Prostate gland (tissue), 2 donors: ENCODE measurements at regions not wholly inside any gene's neighbourhood (a gene's known extent, or its start where the extent isn't known, plus 50 kb on each side); places are given as distances from the start of the nearest gene placed in this dataset.

ENCODE experiments used
- DNase-seq: peaks from one replicate; pipeline ENCODE4 v3.0.0-alpha.2; 2019; ENCODE audit warnings: low spot score
- H3K27ac ChIP-seq, 2 donors: fragments of 200-600 bp; sonication (generic); 2 replicates each; pipeline ENCODE4 v1.5.1; 2017 to 2019
- H3K27me3 ChIP-seq: fragments of 200-600 bp; sonication (generic); replicated peaks from 2 replicates; pipeline ENCODE4 v1.5.1; 2019; ENCODE audit not compliant: insufficient read depth
- H3K36me3 ChIP-seq, 2 donors: fragments of 200-600 bp; sonication (generic); 1 replicate in 1 of 2; 2 replicates in 1 of 2; pipeline versions ENCODE4 v1.5.1 to v1.8.1; 2017 to 2019
- H3K4me1 ChIP-seq: fragments of 200-600 bp; sonication (generic); replicated peaks from 2 replicates; pipeline ENCODE4 v1.5.1; 2019
- H3K4me3 ChIP-seq, 2 donors: fragments of 200-600 bp; sonication (generic); 2 replicates each; pipeline ENCODE4 v1.5.1; 2017 to 2019
- H3K9me3 ChIP-seq: fragments of 200-600 bp; sonication (generic); 2 replicates; pipeline ENCODE4 v1.5.1; 2017
- CTCF ChIP-seq, 4 experiments: fragments of 200-600 bp in 2 of 4; fragments of 450-650 bp in 2 of 4; sonication (generic) in 2 of 4; IDR thresholded peaks; 1 replicate in 3 of 4; 2 replicates in 1 of 4; pipeline ENCODE4 v1.5.1; 2016 to 2019; ENCODE audit warnings: antibody characterized with exemption in 4 of 4, mild to moderate bottlenecking in 2 of 4, moderate library complexity in 2 of 4
- POLR2A ChIP-seq: fragments of 450-650 bp; IDR thresholded peaks from one replicate; pipeline ENCODE4 v1.6.1; 2016; ENCODE audit warnings: antibody characterized with exemption, mild to moderate bottlenecking
- POLR2AphosphoS5 ChIP-seq: sonication (generic); formaldehyde crosslinking; IDR thresholded peaks from one replicate; pipeline ENCODE4 v1.6.1; 2017; ENCODE audit warnings: antibody characterized with exemption
- WGBS: methylation state at CpG from one replicate; pipeline ENCODE4 v1.1.5; 2018; 5-methylcytosine and 5-hydroxymethylcytosine counted together
- intact Hi-C: fragments of 100-400 bp; cut with DNase I; formaldehyde crosslinking; loops from one replicate; pipeline ENCODE4 v1.14.2; 2022

- 80% methylated on average over 1 of the region's 1 CpG for WGBS
- TF ChIP-seq CTCF (IDR thresholded peaks at IDR 0.05) = no peak
- no peak for TF ChIP-seq POLR2AphosphoS5
- no peak for TF ChIP-seq POLR2A
- Histone ChIP-seq H3K36me3 (no peaks in the 10 kb centered on the region), H3K9me3 (no peaks in the 10 kb centered on the region), H3K27ac (no peak overlapping the region), H3K27me3 (no peaks in the 10 kb centered on the region), H3K4me1 (no peaks in the 10 kb centered on the region), H3K4me3 (no peak overlapping the region)
- no peak for DNase-seq
- intact Hi-C loops = no loop called here
Observed at GRCh38 chr5:129384736-129385135, 75.4 kb upstream of the ADAMTS19 start.

GRCh38 chr5:129387944-129388343, 72.2 kb upstream of the ADAMTS19 start:
- Histone ChIP-seq H3K9me3 (no peaks in the 10 kb centered on the region), H3K4me3 (no peak overlapping the region), H3K27me3 (no peaks in the 10 kb centered on the region), H3K36me3 (no peaks in the 10 kb centered on the region), H3K4me1 (no peaks in the 10 kb centered on the region), H3K27ac (no peak overlapping the region)
- intact Hi-C loops = no loop called here
- TF ChIP-seq POLR2A = no peak
- no peak for TF ChIP-seq CTCF (IDR thresholded peaks at IDR 0.05)
- WGBS = 81% methylated on average over 2 of the region's 2 CpGs
- DNase-seq = no peak

GRCh38 chr5:129392681-129393080, 67.4 kb upstream of the ADAMTS19 start:
- TF ChIP-seq POLR2A (no peak), POLR2AphosphoS5 (no peak), CTCF (IDR thresholded peaks at IDR 0.05) (no peak)
- no peak for DNase-seq
- Histone ChIP-seq H3K4me1 (no peaks in the 10 kb centered on the region), H3K9me3 (no peaks in the 10 kb centered on the region), H3K4me3 (no peak overlapping the region), H3K27me3 (no peaks in the 10 kb centered on the region), H3K36me3 (no peaks in the 10 kb centered on the region), H3K27ac (no peak overlapping the region)
- 54% methylated on average over 6 of the region's 6 CpGs for WGBS
- intact Hi-C loops = no loop called here

GRCh38 chr5:129395247-129395646, 64.9 kb upstream of the ADAMTS19 start:
- Histone ChIP-seq H3K9me3 (no peaks in the 10 kb centered on the region), H3K4me3 (no peak overlapping the region), H3K4me1 (no peaks in the 10 kb centered on the region), H3K27ac (no peak overlapping the region), H3K36me3 (no peaks in the 10 kb centered on the region), H3K27me3 (no peaks in the 10 kb centered on the region)
- whole genome bisulfite sequencing = 95% methylated on average over 5 of the region's 5 CpGs
- DNase-seq = no peak
- intact Hi-C loops = no loop called here
- TF ChIP-seq POLR2A (no peak), CTCF (IDR thresholded peaks at IDR 0.05) (no peak), POLR2AphosphoS5 (no peak)

- DNase-seq = no peak
- Histone ChIP-seq H3K4me1 (no peaks in the 10 kb centered on the region), H3K36me3 (no peaks in the 10 kb centered on the region), H3K27ac (no peak overlapping the region), H3K4me3 (no peak overlapping the region), H3K27me3 (no peaks in the 10 kb centered on the region), H3K9me3 (no peaks in the 10 kb centered on the region)
- WGBS = 53% methylated on average over 1 of the region's 1 CpG
- intact Hi-C loops = no loop called here
- TF ChIP-seq POLR2AphosphoS5 = no peak
- no peak for TF ChIP-seq POLR2A
- no peak for TF ChIP-seq CTCF (IDR thresholded peaks at IDR 0.05)
Observed at GRCh38 chr5:129398026-129398678, 61.9 kb upstream of the ADAMTS19 start.
